ENCODE measurements at regions not wholly inside any gene's neighbourhood (a gene's known extent, or its start where the extent isn't known, plus 50 kb on each side); places are given as distances from the start of the nearest gene placed in this dataset.

GRCh38 chr5:111856876-111857466, 100.0 kb upstream of the NREP start:
- H3K4me3 ChIP-seq (replicated peaks; ENCODE audit: insufficient read depth, low read length) = no peak overlapping the region
- no peak overlapping the region for H3K27ac ChIP-seq (replicated peaks)
- H3K27me3 ChIP-seq (ENCODE audit: insufficient read depth, poor library complexity, severe bottlenecking) = no peaks in the 10 kb centered on the region
- TF ChIP-seq REST (IDR thresholded peaks at IDR 0.05; ENCODE audit: insufficient replicate concordance, low read depth) = no peak
- no peak for TF ChIP-seq GABPA (IDR thresholded peaks at IDR 0.05; ENCODE audit: low read depth)
- no peak for TF ChIP-seq SPI1 (IDR thresholded peaks at IDR 0.05; ENCODE audit: borderline replicate concordance, low read depth)
- TF ChIP-seq POLR2AphosphoS5 (IDR thresholded peaks at IDR 0.05; ENCODE audit: low read depth) = no peak
- no peak for TF ChIP-seq CTCF (IDR thresholded peaks at IDR 0.05; ENCODE audit: insufficient read depth, low read length)
- no peak for DNase-seq (ENCODE audit: low read depth in 1 of 2, low spot score in 1 of 2)

GRCh38 chr5:111855356-111855755, 98.4 kb upstream of the NREP start:
- Histone ChIP-seq H3K27me3 (ENCODE audit: insufficient read depth, poor library complexity, severe bottlenecking) (no peaks in the 10 kb centered on the region), H3K27ac (replicated peaks) (no peak overlapping the region), H3K4me3 (replicated peaks; ENCODE audit: insufficient read depth, low read length) (no peak overlapping the region)
- TF ChIP-seq POLR2AphosphoS5 (IDR thresholded peaks at IDR 0.05; ENCODE audit: low read depth) (no peak), SPI1 (IDR thresholded peaks at IDR 0.05; ENCODE audit: borderline replicate concordance, low read depth) (no peak), GABPA (IDR thresholded peaks at IDR 0.05; ENCODE audit: low read depth) (no peak), REST (IDR thresholded peaks at IDR 0.05; ENCODE audit: insufficient replicate concordance, low read depth) (no peak), CTCF (IDR thresholded peaks at IDR 0.05; ENCODE audit: insufficient read depth, low read length) (no peak)
- DNase-seq (ENCODE audit: low read depth in 1 of 2, low spot score in 1 of 2) = no peak

- H3K27me3 ChIP-seq (ENCODE audit: insufficient read depth, poor library complexity, severe bottlenecking) = no peaks in the 10 kb centered on the region
- TF ChIP-seq GABPA (IDR thresholded peaks at IDR 0.05; ENCODE audit: low read depth) (no peak), REST (IDR thresholded peaks at IDR 0.05; ENCODE audit: insufficient replicate concordance, low read depth) (no peak), POLR2AphosphoS5 (IDR thresholded peaks at IDR 0.05; ENCODE audit: low read depth) (no peak), SPI1 (IDR thresholded peaks at IDR 0.05; ENCODE audit: borderline replicate concordance, low read depth) (no peak), CTCF (IDR thresholded peaks at IDR 0.05; ENCODE audit: insufficient read depth, low read length) (no peak)
- H3K27ac ChIP-seq (replicated peaks) = no peak overlapping the region
- no peak overlapping the region for H3K4me3 ChIP-seq (replicated peaks; ENCODE audit: insufficient read depth, low read length)
- no peak for DNase-seq (ENCODE audit: low read depth in 1 of 2, low spot score in 1 of 2)
Measured at GRCh38 chr5:111854186-111854585, 97.2 kb upstream of the NREP start.
